Loucy (cell line): ENCODE measurements at regions not wholly inside any gene's neighbourhood (a gene's known extent, or its start where the extent isn't known, plus 50 kb on each side); places are given as distances from the start of the nearest gene placed in this dataset.

ENCODE experiments used
- EZH2phosphoT487 ChIP-seq: fragments of 200-600 bp; IDR thresholded peaks from 2 replicates; pipeline ENCODE4 v1.6.1; 2018; ENCODE audit warnings: antibody characterized with exemption, mild to moderate bottlenecking, moderate library complexity, borderline replicate concordance
- TF ChIP-seq, protein P1 (sequence below): fragments of 200-600 bp; sonication (generic); conservative IDR thresholded peaks from 2 replicates; pipeline ENCODE4 v1.5.1; 2014; ENCODE audit warnings: mild to moderate bottlenecking, antibody characterized with exemption, low read length

DNA sequence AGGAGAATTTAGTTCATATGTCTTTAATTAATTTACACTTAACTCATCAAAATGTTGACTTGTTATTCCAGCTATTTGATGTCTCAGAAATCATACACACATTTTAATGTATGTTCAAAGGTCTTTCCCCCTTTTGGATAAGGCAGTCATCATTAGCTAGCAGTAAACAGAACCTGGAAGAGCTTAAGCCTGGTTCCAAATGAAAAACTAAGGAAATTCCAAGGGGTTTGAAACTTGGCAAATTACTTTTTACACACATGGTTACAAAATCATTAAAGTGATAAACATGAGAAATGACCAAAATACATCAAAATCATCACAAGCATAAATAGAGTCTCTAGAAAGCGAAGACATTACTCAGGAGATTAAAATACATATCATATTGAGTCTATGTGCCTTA lies 359.8 kb upstream of the ZNF608 start:
- TF ChIP-seq, protein P1, sequence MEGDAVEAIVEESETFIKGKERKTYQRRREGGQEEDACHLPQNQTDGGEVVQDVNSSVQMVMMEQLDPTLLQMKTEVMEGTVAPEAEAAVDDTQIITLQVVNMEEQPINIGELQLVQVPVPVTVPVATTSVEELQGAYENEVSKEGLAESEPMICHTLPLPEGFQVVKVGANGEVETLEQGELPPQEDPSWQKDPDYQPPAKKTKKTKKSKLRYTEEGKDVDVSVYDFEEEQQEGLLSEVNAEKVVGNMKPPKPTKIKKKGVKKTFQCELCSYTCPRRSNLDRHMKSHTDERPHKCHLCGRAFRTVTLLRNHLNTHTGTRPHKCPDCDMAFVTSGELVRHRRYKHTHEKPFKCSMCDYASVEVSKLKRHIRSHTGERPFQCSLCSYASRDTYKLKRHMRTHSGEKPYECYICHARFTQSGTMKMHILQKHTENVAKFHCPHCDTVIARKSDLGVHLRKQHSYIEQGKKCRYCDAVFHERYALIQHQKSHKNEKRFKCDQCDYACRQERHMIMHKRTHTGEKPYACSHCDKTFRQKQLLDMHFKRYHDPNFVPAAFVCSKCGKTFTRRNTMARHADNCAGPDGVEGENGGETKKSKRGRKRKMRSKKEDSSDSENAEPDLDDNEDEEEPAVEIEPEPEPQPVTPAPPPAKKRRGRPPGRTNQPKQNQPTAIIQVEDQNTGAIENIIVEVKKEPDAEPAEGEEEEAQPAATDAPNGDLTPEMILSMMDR: no peak
- no peak for TF ChIP-seq EZH2phosphoT487
